ENCODE measurements at regions not wholly inside any gene's neighbourhood (a gene's known extent, or its start where the extent isn't known, plus 50 kb on each side); places are given as distances from the start of the nearest gene placed in this dataset.
A peak's percentile ranks its signal among the peaks of the same experiment; 100 is the strongest.
"Not testable (repeated sequence)": the region's sequence is repeated elsewhere in the genome, so short reads cannot be mapped to it uniquely, and the experiment has no call there.

- H3K27ac ChIP-seq = no peak overlapping the region
- TF ChIP-seq ZFX (IDR thresholded peaks at IDR 0.05; ENCODE audit: borderline replicate concordance) = no peak
- TF ChIP-seq CTCF (IDR thresholded peaks at IDR 0.05) = no peak
Observed at GRCh38 chr12:47409310-47409987, 296.4 kb downstream of the RPAP3 start.

GRCh38 chr12:47408171-47408871, 297.5 kb downstream of the RPAP3 start:
- H3K27ac ChIP-seq = no peak overlapping the region
- TF ChIP-seq CTCF (IDR thresholded peaks at IDR 0.05) = peak; percentile 77
- no peak for TF ChIP-seq ZFX (IDR thresholded peaks at IDR 0.05; ENCODE audit: borderline replicate concordance)

- H3K27ac ChIP-seq = no peak overlapping the region
- TF ChIP-seq CTCF (IDR thresholded peaks at IDR 0.05) (no peak), ZFX (IDR thresholded peaks at IDR 0.05; ENCODE audit: borderline replicate concordance) (no peak)
Observed at GRCh38 chr12:47407463-47408129, 298.2 kb downstream of the RPAP3 start.

GRCh38 chr12:47403681-47404080, 302.1 kb downstream of the RPAP3 start:
- no peak for TF ChIP-seq CTCF (IDR thresholded peaks at IDR 0.05)
- TF ChIP-seq ZFX (IDR thresholded peaks at IDR 0.05; ENCODE audit: borderline replicate concordance) = no peak
- H3K27ac ChIP-seq = no peak overlapping the region

- not testable (repeated sequence) for H3K27ac ChIP-seq
Observed at GRCh38 chr12:47401196-47401595, 304.6 kb downstream of the RPAP3 start.

GRCh38 chr12:47400266-47400665, 305.6 kb downstream of the RPAP3 start:
- TF ChIP-seq CTCF (IDR thresholded peaks at IDR 0.05) (no peak), ZFX (IDR thresholded peaks at IDR 0.05; ENCODE audit: borderline replicate concordance) (no peak)
- no peak overlapping the region for H3K27ac ChIP-seq

GRCh38 chr12:47397664-47398281, 308.1 kb downstream of the RPAP3 start:
- H3K27ac ChIP-seq = no peak overlapping the region
- no peak for TF ChIP-seq ZFX (IDR thresholded peaks at IDR 0.05; ENCODE audit: borderline replicate concordance)
- TF ChIP-seq CTCF (IDR thresholded peaks at IDR 0.05) = peak; percentile 83
